H9 (cell line): ENCODE measurements at regions not wholly inside any gene's neighbourhood (a gene's known extent, or its start where the extent isn't known, plus 50 kb on each side); places are given as distances from the start of the nearest gene placed in this dataset.

ENCODE experiments used
- DNase-seq: peaks from one replicate; pipeline ENCODE4 v3.0.0-alpha.2; 2017
- H2AFZ ChIP-seq: one replicate; pipeline ENCODE4 v1.6.1; 2013; ENCODE audit warnings: mild to moderate bottlenecking, low read length, control low read depth, moderate library complexity
- H2AK5ac ChIP-seq: 2 replicates; pipeline ENCODE4 v1.6.1; 2013; ENCODE audit warnings: low read length, control low read depth, mixed read lengths; ENCODE audit not compliant: insufficient read length
- H2BK120ac ChIP-seq: one replicate; pipeline ENCODE4 v1.6.1; 2013; ENCODE audit warnings: low read depth, mild to moderate bottlenecking, low read length, control low read depth, inconsistent platforms; ENCODE audit not compliant: poor library complexity, severe bottlenecking
- H2BK12ac ChIP-seq: 2 replicates; pipeline ENCODE4 v1.6.1; 2013; ENCODE audit warnings: low read length, control low read depth, mixed read lengths, low read depth; ENCODE audit not compliant: insufficient read length
- H2BK15ac ChIP-seq: 2 replicates; pipeline ENCODE4 v1.6.1; 2013; ENCODE audit warnings: low read depth, low read length, control low read depth
- H2BK20ac ChIP-seq: one replicate; pipeline ENCODE4 v1.6.1; 2013; ENCODE audit warnings: low read depth, mild to moderate bottlenecking, low read length, control low read depth, inconsistent platforms; ENCODE audit not compliant: poor library complexity, severe bottlenecking
- H2BK5ac ChIP-seq: 2 replicates; pipeline ENCODE4 v1.6.1; 2013; ENCODE audit warnings: low read length, control low read depth, mixed read lengths; ENCODE audit not compliant: insufficient read length
- H3K14ac ChIP-seq: 2 replicates; pipeline ENCODE4 v1.6.1; 2013; ENCODE audit warnings: low read length, control low read depth; ENCODE audit not compliant: insufficient read depth
- H3K18ac ChIP-seq: 2 replicates; pipeline ENCODE4 v1.6.1; 2013; ENCODE audit warnings: low read depth, mild to moderate bottlenecking, mixed read lengths, low read length, control low read depth; ENCODE audit not compliant: insufficient read length
- H3K23ac ChIP-seq: 2 replicates; pipeline ENCODE4 v1.6.1; 2013; ENCODE audit warnings: low read length, control low read depth, mixed read lengths, low read depth; ENCODE audit not compliant: insufficient read length
- H3K23me2 ChIP-seq: 2 replicates; pipeline ENCODE4 v1.6.1; 2013; ENCODE audit warnings: low read depth, mild to moderate bottlenecking, mixed read lengths, low read length, control low read depth; ENCODE audit not compliant: insufficient read length, poor library complexity, severe bottlenecking
- H3K27ac ChIP-seq: 2 replicates; pipeline ENCODE4 v1.5.1; 2013; ENCODE audit warnings: low read length, control low read depth, mixed read lengths, low read depth; ENCODE audit not compliant: insufficient read length
- H3K27me3 ChIP-seq: 2 replicates; pipeline ENCODE4 v1.6.1; 2013; ENCODE audit warnings: low read length, control low read depth, inconsistent platforms; ENCODE audit not compliant: insufficient read depth
- H3K4ac ChIP-seq: 2 replicates; pipeline ENCODE4 v1.6.1; 2013; ENCODE audit warnings: low read depth, mild to moderate bottlenecking, control low read depth, inconsistent platforms, low read length, moderate library complexity
- H3K4me1 ChIP-seq: 2 replicates; pipeline ENCODE4 v1.6.1; 2013; ENCODE audit warnings: low read length, control low read depth, inconsistent platforms; ENCODE audit not compliant: insufficient read depth
- H3K4me2 ChIP-seq: 2 replicates; pipeline ENCODE4 v1.6.1; 2013; ENCODE audit warnings: low read length, control low read depth, mixed read lengths; ENCODE audit not compliant: insufficient read length, insufficient read depth
- H3K56ac ChIP-seq: 2 replicates; pipeline ENCODE4 v1.6.1; 2013; ENCODE audit warnings: low read depth, mild to moderate bottlenecking, mixed read lengths, low read length, control low read depth; ENCODE audit not compliant: insufficient read length
- H3K79me1 ChIP-seq: 2 replicates; pipeline ENCODE4 v1.6.1; 2013; ENCODE audit warnings: low read depth, mild to moderate bottlenecking, moderate library complexity, low read length, control low read depth, inconsistent platforms; ENCODE audit not compliant: insufficient read depth, poor library complexity, severe bottlenecking
- H3K79me2 ChIP-seq: 2 replicates; pipeline ENCODE4 v1.6.1; 2013; ENCODE audit warnings: low read length, control low read depth, inconsistent platforms; ENCODE audit not compliant: insufficient read depth
- H3K9ac ChIP-seq: 2 replicates; pipeline ENCODE4 v1.6.1; 2013; ENCODE audit warnings: low read length, control low read depth, mixed read lengths; ENCODE audit not compliant: insufficient read length; ENCODE audit errors: extremely low read depth
- H3K9me3 ChIP-seq: one replicate; pipeline ENCODE4 v1.6.1; 2013; ENCODE audit warnings: low read depth, low read length, inconsistent platforms; ENCODE audit not compliant: control insufficient read depth
- H3T11ph ChIP-seq: one replicate; pipeline ENCODE4 v1.6.1; 2013; ENCODE audit warnings: mild to moderate bottlenecking, low read length, control low read depth, inconsistent platforms
- H4K20me1 ChIP-seq: one replicate; pipeline ENCODE4 v1.6.1; 2013; ENCODE audit not compliant: control insufficient read depth, insufficient read length, insufficient read depth
- H4K5ac ChIP-seq: 2 replicates; pipeline ENCODE4 v1.6.1; 2013; ENCODE audit warnings: low read depth, mild to moderate bottlenecking, mixed read lengths, low read length, control low read depth; ENCODE audit not compliant: insufficient read length
- H4K8ac ChIP-seq: replicated peaks from 2 replicates; pipeline ENCODE4 v1.6.1; 2013; ENCODE audit warnings: low read length, control low read depth, mixed read lengths, low read depth; ENCODE audit not compliant: insufficient read length
- H4K91ac ChIP-seq: 2 replicates; pipeline ENCODE4 v1.6.1; 2013; ENCODE audit warnings: low read depth, mild to moderate bottlenecking, moderate library complexity, mixed read lengths, low read length, control low read depth; ENCODE audit not compliant: insufficient read length
- H3K27ac Mint-ChIP-seq, 3 experiments: 2 replicates in 2 of 3; 3 replicates in 1 of 3; pipeline ENCODE4 v1.8.0; 2020 to 2021; ENCODE audit warnings: mixed read lengths in 3 of 3, mild to moderate bottlenecking in 1 of 3, moderate library complexity in 1 of 3
- H3K27me3 Mint-ChIP-seq: 2 replicates; pipeline ENCODE4 v1.8.0; 2021; ENCODE audit warnings: low read depth, mild to moderate bottlenecking, moderate library complexity, mixed read lengths
- H3K36me3 Mint-ChIP-seq, 3 experiments: 2 replicates in 2 of 3; 3 replicates in 1 of 3; pipeline ENCODE4 v1.8.0; 2020 to 2021; ENCODE audit warnings: low read depth in 3 of 3, mixed read lengths in 3 of 3; ENCODE audit not compliant: insufficient read depth in 1 of 3
- H3K4me1 Mint-ChIP-seq, 2 experiments: 2 replicates each; pipeline ENCODE4 v1.8.0; 2020; ENCODE audit warnings: mixed read lengths in 2 of 2
- H3K4me3 Mint-ChIP-seq, 2 experiments: 2 replicates in 1 of 2; 3 replicates in 1 of 2; pipeline ENCODE4 v1.8.0; 2020 to 2021; ENCODE audit warnings: mild to moderate bottlenecking in 2 of 2, mixed read lengths in 2 of 2, moderate library complexity in 1 of 2
- H3K9me3 Mint-ChIP-seq, 2 experiments: 2 replicates in 1 of 2; 3 replicates in 1 of 2; pipeline ENCODE4 v1.8.0; 2020; ENCODE audit warnings: mild to moderate bottlenecking in 2 of 2, mixed read lengths in 2 of 2, moderate library complexity in 1 of 2
- WGBS: extraction: QIAGEN DNeasy Blood & Tissue Kit; methylation state at CpG from one replicate; pipeline ENCODE4 v1.1.7; 2013; ENCODE audit warnings: missing lambda C conversion rate, low lambda C conversion rate, mixed read lengths; ENCODE audit not compliant: insufficient read length; ENCODE audit errors: extremely low coverage; 5-methylcytosine and 5-hydroxymethylcytosine counted together
- TF ChIP-seq, protein P1 (sequence below): fragments of 200-600 bp; sonication (generic); conservative IDR thresholded peaks from 3 replicates; pipeline ENCODE4 v1.8.0; 2021; ENCODE audit warnings: antibody characterized with exemption, mild to moderate bottlenecking

DNA sequence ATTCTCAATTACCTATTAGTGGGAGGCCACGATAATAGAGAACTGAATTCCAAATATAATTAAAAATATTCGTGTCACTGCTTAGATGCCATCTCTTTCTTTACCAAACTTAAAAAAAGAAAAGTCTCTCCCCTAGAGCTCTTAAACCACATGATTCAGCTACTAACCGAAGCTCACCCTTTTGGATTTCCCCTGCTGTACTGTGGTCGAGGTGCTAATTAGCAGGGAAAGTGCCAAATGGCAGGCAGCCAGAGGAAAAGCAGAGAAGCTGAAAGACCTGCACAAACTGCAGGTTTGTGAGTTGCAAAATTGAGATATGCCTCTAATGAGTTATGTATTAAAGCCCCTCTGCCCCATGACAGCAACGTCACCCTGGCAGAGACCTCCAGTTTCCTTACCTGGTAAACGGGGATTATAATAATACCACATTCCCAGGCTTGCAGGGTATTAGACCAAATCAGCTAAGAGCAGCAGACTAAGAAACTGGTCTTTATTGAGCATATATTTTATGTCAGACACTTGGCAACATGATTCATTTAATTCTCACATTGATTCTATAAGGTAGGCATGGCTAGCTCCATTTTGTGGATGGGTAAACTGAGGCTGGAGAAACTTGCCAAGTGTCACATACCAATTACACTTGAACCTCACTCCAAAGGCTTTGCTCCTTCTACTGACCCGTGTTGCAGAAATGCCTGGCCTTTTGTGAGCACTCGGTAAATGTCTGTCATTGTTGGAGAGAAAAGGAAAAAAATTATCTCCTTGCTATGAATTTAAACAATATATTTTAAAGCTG, 259.7 kb downstream of the LPIN1 start:
- Histone ChIP-seq H4K8ac (no peak overlapping the region), H3K27ac (no peak overlapping the region), H3K14ac (no peak overlapping the region), H3K4me1 (no peaks in the 10 kb centered on the region), H2AFZ (no peak overlapping the region), H2BK12ac (no peak overlapping the region), H2BK5ac (no peak overlapping the region), H3K18ac (no peak overlapping the region), H2BK120ac (no peak overlapping the region), H3K79me2 (no peaks in the 10 kb centered on the region), H3K9me3 (no peaks in the 10 kb centered on the region), H3K23me2 (no peaks in the 10 kb centered on the region), H2BK20ac (no peak overlapping the region), H2BK15ac (no peak overlapping the region), H3T11ph (no peak overlapping the region), H3K79me1 (no peaks in the 10 kb centered on the region), H3K9ac (no peak overlapping the region), H3K4me2 (no peak overlapping the region), H2AK5ac (no peak overlapping the region), H3K27me3 (no peaks in the 10 kb centered on the region), H3K56ac (no peak overlapping the region), H3K23ac (no peak overlapping the region), H3K4ac (no peak overlapping the region), H4K5ac (no peak overlapping the region), H4K20me1 (no peaks in the 10 kb centered on the region), H4K91ac (no peak overlapping the region)
- no peak for DNase-seq
- no CpG with 5 or more reads among the region's 8 CpGs for WGBS
- Mint-ChIP-seq H3K9me3 (peaks cover 0 to 3% of the 10 kb centered on the region in 2 experiments; a peak in 2 of 5 replicates), H3K4me3 (no peak overlapping the region), H3K27ac (peak overlapping the region in 1 of 3 experiments; percentile 81; a peak in 3 of 7 replicates), H3K27me3 (no peaks in the 10 kb centered on the region), H3K36me3 (no peaks in the 10 kb centered on the region), H3K4me1 (peaks cover 17% of the 10 kb centered on the region in 2 experiments)
- TF ChIP-seq, protein P1, sequence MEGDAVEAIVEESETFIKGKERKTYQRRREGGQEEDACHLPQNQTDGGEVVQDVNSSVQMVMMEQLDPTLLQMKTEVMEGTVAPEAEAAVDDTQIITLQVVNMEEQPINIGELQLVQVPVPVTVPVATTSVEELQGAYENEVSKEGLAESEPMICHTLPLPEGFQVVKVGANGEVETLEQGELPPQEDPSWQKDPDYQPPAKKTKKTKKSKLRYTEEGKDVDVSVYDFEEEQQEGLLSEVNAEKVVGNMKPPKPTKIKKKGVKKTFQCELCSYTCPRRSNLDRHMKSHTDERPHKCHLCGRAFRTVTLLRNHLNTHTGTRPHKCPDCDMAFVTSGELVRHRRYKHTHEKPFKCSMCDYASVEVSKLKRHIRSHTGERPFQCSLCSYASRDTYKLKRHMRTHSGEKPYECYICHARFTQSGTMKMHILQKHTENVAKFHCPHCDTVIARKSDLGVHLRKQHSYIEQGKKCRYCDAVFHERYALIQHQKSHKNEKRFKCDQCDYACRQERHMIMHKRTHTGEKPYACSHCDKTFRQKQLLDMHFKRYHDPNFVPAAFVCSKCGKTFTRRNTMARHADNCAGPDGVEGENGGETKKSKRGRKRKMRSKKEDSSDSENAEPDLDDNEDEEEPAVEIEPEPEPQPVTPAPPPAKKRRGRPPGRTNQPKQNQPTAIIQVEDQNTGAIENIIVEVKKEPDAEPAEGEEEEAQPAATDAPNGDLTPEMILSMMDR = no peak
